HG02840 (cell line): ENCODE measurements at regions not wholly inside any gene's neighbourhood (a gene's known extent, or its start where the extent isn't known, plus 50 kb on each side); places are given as distances from the start of the nearest gene placed in this dataset.
"Not testable (repeated sequence)": the region's sequence is repeated elsewhere in the genome, so short reads cannot be mapped to it uniquely, and the experiment has no call there.

Source experiments
- ATAC-seq: cut with Tn5 transposase; IDR thresholded peaks from one replicate; pipeline ENCODE4 v1.9.1; 2021; ENCODE audit warnings: mild to moderate bottlenecking, moderate library complexity, moderate number of reproducible peaks; ENCODE audit not compliant: unreplicated experiment, low FRiP score

DNA sequence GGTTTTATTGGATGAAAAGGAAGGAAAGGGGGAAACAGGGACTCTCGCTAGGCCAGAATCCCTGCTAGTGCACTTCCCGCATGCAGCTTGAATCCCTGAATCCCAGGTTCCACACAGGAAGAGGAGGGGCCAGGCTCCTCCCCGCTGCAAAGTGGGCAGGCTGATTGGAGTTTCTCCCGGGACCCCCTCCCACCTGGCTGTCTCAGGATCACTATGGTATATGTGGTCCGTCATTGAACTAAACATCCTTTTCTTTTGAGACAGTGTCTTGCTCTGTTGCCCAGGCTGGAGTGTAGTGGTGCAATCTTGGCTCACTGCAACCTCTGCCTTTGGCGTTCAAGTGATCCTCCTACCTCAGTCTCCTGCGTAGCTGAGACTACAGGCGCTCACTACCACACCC is 70.7 kb downstream of the FAM50B start:
- ATAC-seq: no peak

DNA sequence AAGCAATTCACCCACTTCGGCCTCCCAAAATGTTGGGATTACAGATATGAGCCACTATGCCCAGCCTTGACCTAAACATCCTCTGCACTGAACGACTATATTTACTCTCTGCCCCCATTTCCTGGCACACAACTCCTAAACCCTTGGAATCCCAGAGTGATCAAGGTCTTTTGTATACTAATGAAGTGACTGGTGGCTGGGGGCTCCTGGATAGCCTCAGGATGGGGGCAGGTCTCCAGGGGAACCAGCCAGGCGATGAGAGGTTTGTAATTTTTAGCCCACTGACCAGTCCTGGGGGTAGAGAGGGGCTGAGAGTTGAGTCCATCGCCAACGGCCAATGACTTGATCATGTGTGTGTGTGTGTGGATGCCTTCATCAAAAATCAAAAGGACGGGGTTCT is 71.1 kb downstream of the FAM50B start:
- ATAC-seq: no peak

DNA sequence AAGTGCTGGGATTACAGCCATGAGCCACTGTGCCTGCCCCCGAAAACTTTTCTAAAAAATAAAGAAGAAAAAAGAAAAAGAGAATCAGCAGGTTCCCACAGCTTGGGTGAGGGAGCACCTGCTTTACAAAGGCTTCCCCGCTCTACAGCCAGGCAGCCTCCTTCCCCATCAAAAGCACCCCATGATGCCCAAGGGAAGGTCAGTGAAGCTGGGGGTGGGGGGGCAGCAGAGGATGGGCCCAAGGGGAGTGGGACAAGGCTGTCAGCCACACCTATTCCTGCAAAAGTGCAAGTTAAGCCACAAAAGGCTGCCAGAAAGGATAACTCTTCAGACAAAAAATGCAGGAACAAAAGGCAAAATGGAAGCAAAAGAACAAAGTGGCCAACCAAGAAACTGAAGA is 72.5 kb downstream of the FAM50B start:
- no peak for ATAC-seq

DNA sequence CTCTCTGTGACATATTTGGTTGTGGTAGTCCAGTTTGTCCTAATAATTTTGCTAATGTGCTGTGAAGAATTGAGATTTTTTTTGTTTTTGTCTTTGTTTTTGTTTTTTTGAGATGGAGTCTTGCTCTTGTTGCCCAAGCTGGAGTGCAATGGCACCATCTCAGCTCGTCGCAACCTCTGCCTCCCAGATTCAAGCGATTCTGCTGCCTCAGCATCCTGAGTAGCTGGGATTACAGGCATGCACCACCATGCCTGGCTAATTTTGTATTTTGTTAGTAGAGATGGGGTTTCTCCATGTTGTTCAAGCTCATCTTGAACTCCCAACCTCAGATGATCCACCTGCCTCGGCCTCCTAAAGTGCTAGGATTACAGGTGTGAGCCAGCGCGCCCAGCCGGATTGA is 73.4 kb downstream of the FAM50B start:
- ATAC-seq: not testable (repeated sequence)

- ATAC-seq: not testable (repeated sequence)
Measured at GRCh38 chr6:3925223-3926149, 76.3 kb downstream of the FAM50B start.

GRCh38 chr6:3926150-3926482 is 76.9 kb downstream of the FAM50B start:
- no peak for ATAC-seq

DNA sequence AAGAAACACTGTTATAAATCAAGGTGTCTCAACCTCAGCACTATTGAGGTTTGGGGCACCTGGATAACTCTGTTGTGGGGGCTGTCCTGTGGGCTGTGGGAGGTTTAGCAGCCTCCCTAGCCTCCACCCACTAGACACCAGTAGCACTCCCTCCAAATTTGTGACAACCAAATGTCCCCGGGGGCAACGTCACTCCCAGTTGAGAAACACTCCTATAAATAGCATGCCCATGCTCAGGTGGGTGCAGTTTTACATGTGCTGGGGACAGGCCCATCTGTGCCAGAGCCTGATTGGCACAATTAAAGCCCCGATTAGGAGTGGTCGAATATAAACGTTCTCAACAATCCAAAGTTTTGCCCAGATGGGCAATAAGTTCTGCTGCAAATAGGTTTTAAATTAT is 78.9 kb downstream of the FAM50B start:
- no peak for ATAC-seq

DNA sequence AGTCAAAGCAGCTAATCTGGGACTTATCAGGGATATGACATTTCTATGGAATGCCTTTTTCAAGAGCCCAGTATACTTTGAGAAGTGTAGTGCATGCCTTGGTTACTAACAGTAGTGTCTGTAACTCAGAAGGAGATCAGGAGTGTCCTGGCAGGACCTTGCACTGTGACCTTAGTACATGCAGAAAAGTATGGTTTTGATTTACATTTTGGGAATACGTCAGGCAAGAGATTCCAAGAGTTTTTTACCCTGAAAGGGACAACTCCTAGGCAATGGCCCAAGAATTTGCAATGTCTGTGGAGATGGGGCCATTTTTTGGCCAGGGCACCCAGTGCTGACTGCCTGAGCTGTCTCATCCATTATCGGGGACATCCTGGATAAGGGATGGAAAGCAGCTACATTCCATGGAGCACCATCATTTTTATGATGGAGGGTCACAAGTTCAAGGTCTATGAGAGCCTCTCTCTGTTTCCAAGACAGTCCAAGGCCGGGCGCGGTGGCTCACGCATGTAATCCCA is 80.2 kb downstream of the FAM50B start:
- ATAC-seq: no peak

DNA sequence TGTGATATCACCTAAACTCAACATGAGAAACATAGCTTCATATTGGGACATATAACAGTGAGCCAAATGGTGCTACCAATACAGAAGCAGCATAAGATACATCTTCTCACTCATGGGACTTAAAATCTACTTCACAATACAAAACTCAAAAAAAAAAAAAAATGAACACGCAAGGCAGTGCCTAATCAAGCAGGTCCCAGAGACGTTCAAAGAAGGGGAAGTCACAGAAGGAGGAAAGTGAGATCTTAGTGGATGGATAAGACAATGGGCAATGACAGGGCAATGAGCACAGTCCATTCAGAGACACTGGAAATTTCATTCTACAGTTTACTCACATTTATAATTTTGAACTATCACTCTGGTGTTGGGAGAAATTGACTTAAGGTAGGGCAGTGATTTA is 88.3 kb downstream of the FAM50B start:
- ATAC-seq: no peak

GRCh38 chr6:3938715-3939367 is 89.7 kb downstream of the FAM50B start:
- no peak for ATAC-seq

GRCh38 chr6:3939368-3939958 is 90.3 kb downstream of the FAM50B start:
- ATAC-seq: no peak

DNA sequence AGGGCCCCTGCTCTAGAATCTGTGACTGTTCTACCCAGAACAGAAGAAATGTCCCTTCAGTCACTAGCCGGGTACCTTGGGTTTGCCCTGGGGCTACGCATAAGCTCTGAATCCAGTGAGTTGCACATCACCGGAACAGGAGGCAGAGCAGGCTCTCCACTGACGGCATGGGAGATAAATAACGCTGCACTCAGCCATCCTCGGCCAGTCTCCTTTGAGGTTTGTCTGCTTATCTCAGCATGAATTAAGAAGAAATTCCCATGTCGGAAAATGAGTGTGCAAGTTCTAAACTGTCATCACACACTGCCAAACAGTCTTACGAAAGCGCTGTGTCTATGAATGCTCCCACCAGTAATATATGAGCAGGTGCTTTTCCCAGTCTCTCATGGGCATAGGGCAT is 90.8 kb downstream of the FAM50B start:
- ATAC-seq: no peak

- no peak for ATAC-seq
Measured at GRCh38 chr6:3940703-3941102, 91.5 kb downstream of the FAM50B start.

- no peak for ATAC-seq
Measured at GRCh38 chr6:3943331-3943765, 94.2 kb downstream of the FAM50B start.

DNA sequence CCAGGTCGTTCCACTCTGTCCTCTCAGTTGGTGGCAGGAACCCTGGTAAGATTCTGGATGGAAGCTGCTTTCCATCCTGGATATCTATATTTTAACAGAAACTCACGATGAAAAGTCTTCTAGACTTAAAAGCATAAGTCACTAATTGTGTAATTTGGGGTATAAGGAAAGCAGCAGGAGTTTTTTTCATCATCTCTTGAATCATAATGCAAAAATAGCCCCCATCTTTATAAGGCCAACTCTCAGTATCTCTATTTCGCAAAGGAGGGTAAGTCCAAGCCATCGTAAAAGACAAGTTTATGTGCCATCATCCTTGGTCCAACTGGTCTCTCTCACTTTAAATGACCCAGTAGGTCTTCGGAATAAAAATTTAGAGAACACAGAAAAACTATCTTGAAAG is 95.1 kb downstream of the FAM50B start:
- no peak for ATAC-seq

GRCh38 chr6:3946778-3947177 is 97.6 kb downstream of the FAM50B start:
- no peak for ATAC-seq

- ATAC-seq: no peak
Measured at GRCh38 chr6:3948866-3949265, 99.7 kb downstream of the FAM50B start.

DNA sequence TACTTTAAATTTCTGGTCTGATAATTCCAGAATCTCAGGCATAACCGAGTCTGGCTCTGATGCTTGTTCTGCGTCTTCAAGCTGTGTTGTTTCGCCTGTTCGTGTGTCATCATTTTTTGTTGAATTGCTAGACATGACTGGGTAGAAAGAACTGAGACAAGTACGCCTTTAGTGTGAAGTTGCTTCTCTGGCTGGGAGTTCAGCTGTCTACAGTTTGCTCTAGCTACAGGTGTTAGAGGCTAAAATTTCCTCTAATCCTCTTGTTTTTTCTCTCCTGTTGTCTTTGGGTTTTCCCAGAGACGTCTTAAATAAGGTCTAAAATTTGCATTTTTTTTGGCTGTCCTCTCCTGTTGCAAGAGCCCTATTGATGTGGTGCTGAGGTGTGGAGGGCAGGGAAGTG is 100.3 kb downstream of the FAM50B start:
- ATAC-seq: no peak

DNA sequence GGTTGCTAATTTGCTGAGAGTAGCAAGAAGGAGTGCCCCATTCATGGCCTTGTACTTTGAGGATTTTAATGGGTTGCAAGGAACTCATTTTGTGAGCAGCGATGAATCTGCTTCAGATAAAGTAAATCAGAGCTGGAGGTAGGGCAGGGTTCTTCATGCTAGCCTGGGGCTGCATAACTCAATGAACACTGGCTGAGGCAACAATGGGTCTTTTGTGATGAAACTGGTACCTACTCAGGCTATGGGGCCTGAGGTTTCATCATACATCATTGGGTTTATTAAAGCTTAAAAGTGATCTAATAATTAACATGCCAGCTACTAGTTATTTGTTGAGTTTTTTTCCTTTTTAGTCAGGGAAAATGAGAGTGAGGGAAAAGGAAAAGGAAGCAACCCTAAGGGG is 106.9 kb downstream of the FAM50B start:
- ATAC-seq: no peak

GRCh38 chr6:3957321-3957720 is 108.1 kb downstream of the FAM50B start:
- ATAC-seq: no peak

DNA sequence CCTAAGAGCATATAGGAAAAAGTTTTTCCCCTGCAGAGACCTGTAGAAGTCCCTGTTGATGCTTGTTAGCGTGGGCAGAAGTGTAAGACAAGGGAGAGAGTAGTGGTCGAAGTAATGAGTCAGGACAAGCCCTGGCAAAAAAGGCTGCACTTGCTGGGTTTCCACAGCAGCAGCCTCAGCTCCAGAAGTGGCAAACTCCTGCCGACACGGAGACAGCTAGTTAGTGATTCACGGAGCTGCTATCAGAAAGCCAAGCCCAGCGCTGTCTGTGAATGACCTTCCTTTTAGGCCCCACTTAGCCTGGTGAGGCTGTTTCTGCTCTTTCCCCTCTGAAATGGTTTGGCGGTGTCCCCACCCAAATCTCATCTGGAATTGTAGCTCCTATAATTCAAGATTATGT is 109.1 kb downstream of the FAM50B start:
- ATAC-seq: no peak
